ENCODE measurements at regions not wholly inside any gene's neighbourhood (a gene's known extent, or its start where the extent isn't known, plus 50 kb on each side); places are given as distances from the start of the nearest gene placed in this dataset.

- no peaks in the 10 kb centered on the region for H3K27me3 Mint-ChIP-seq
- no peak overlapping the region for H3K27ac Mint-ChIP-seq
- no peaks in the 10 kb centered on the region for H3K4me1 Mint-ChIP-seq
- peaks cover 6 to 17% of the 10 kb centered on the region in 2 donors for H3K9me3 Mint-ChIP-seq
- no peak for ATAC-seq
- DNase-seq = no peak
- no peak overlapping the region for H3K4me3 Mint-ChIP-seq
Measured at GRCh38 chr16:51012396-51012795, 138.7 kb downstream of the SALL1 start.

- peaks cover 7% of the 10 kb centered on the region for H3K27me3 Mint-ChIP-seq
- DNase-seq (no peak), ATAC-seq (no peak)
- H3K4me3 Mint-ChIP-seq = no peak overlapping the region
- H3K27ac Mint-ChIP-seq = no peak overlapping the region
- peaks cover 6 to 24% of the 10 kb centered on the region in 2 donors for H3K9me3 Mint-ChIP-seq
- no peaks in the 10 kb centered on the region for H3K4me1 Mint-ChIP-seq
Measured at GRCh38 chr16:51010817-51011216, 140.3 kb downstream of the SALL1 start.

DNA sequence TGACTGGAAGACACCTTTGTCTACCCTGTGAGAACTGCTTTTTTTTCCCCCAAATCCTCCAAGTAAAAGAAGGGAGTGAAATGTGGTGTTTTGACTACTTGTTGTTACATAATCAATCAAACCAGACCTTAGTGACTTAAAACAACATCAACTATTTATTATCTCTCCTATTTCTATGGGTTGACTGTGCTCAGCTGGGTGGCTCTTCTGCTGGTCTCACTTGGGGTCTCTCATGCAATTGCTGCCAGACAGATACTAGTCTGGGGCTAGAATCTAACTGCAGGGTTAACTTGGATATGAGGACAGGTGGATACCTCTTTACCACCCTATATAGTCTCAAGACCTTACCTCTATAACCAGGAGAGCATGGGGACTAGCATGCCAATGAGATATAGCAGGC is 141.3 kb downstream of the SALL1 start:
- no peak for ATAC-seq
- peaks cover 6 to 24% of the 10 kb centered on the region in 2 donors for H3K9me3 Mint-ChIP-seq
- H3K4me1 Mint-ChIP-seq = no peaks in the 10 kb centered on the region
- peaks cover 16% of the 10 kb centered on the region for H3K27me3 Mint-ChIP-seq
- DNase-seq = no peak
- H3K4me3 Mint-ChIP-seq = no peak overlapping the region
- H3K27ac Mint-ChIP-seq = no peak overlapping the region

DNA sequence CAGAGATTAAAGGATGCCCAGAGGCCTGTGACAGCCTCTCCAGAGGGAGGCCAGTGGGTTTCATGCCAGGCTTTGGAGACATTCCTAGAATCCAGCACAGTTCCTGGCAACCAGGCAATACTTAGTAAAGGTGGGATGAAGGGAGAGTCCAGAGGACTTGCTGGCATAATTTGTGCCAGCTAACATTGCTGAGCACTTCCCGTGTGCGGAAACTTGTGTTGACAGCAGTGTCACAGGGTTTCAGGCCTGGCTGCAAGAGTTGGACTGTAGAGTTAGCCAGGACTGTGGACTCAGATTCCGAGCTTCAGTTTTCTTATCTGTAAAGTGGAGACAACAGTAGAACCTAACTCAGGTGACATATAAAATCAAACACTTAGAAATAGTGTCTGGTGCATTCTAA is 141.7 kb downstream of the SALL1 start:
- DNase-seq = no peak
- peaks cover 16% of the 10 kb centered on the region for H3K27me3 Mint-ChIP-seq
- H3K27ac Mint-ChIP-seq = no peak overlapping the region
- H3K9me3 Mint-ChIP-seq = peaks cover 6 to 24% of the 10 kb centered on the region in 2 donors
- no peak overlapping the region for H3K4me3 Mint-ChIP-seq
- no peaks in the 10 kb centered on the region for H3K4me1 Mint-ChIP-seq
- ATAC-seq = no peak

GRCh38 chr16:51008607-51009006 is 142.5 kb downstream of the SALL1 start:
- no peak for ATAC-seq
- no peaks in the 10 kb centered on the region for H3K4me1 Mint-ChIP-seq
- peaks cover 6 to 24% of the 10 kb centered on the region in 2 donors for H3K9me3 Mint-ChIP-seq
- H3K27ac Mint-ChIP-seq = no peak overlapping the region
- no peak for DNase-seq
- peaks cover 16% of the 10 kb centered on the region for H3K27me3 Mint-ChIP-seq
- no peak overlapping the region for H3K4me3 Mint-ChIP-seq

GRCh38 chr16:51008037-51008436 is 143.0 kb downstream of the SALL1 start:
- DNase-seq (no peak), ATAC-seq (no peak)
- Mint-ChIP-seq H3K9me3 (peaks cover 6 to 24% of the 10 kb centered on the region in 2 donors), H3K27me3 (peaks cover 16% of the 10 kb centered on the region), H3K27ac (no peak overlapping the region), H3K4me1 (no peaks in the 10 kb centered on the region), H3K4me3 (no peak overlapping the region)

GRCh38 chr16:51003850-51004566 is 147.1 kb downstream of the SALL1 start:
- H3K9me3 Mint-ChIP-seq = peaks cover 0 to 12% of the 10 kb centered on the region in 2 donors
- no peak for DNase-seq
- no peak overlapping the region for H3K27ac Mint-ChIP-seq
- ATAC-seq = no peak
- peaks cover 16% of the 10 kb centered on the region for H3K27me3 Mint-ChIP-seq
- no peaks in the 10 kb centered on the region for H3K4me1 Mint-ChIP-seq
- no peak overlapping the region for H3K4me3 Mint-ChIP-seq

- DNase-seq (no peak), ATAC-seq (no peak)
- peaks cover 16% of the 10 kb centered on the region for H3K27me3 Mint-ChIP-seq
- H3K9me3 Mint-ChIP-seq = peaks cover 0 to 12% of the 10 kb centered on the region in 2 donors
- no peak overlapping the region for H3K27ac Mint-ChIP-seq
- H3K4me3 Mint-ChIP-seq = no peak overlapping the region
- no peaks in the 10 kb centered on the region for H3K4me1 Mint-ChIP-seq
Measured at GRCh38 chr16:51002881-51003490, 148.1 kb downstream of the SALL1 start.

GRCh38 chr16:50999181-50999580 is 151.9 kb downstream of the SALL1 start:
- H3K27me3 Mint-ChIP-seq = no peaks in the 10 kb centered on the region
- no peak overlapping the region for H3K27ac Mint-ChIP-seq
- ATAC-seq (no peak), DNase-seq (no peak)
- no peak overlapping the region for H3K4me3 Mint-ChIP-seq
- no peaks in the 10 kb centered on the region for H3K9me3 Mint-ChIP-seq
- no peaks in the 10 kb centered on the region for H3K4me1 Mint-ChIP-seq

DNA sequence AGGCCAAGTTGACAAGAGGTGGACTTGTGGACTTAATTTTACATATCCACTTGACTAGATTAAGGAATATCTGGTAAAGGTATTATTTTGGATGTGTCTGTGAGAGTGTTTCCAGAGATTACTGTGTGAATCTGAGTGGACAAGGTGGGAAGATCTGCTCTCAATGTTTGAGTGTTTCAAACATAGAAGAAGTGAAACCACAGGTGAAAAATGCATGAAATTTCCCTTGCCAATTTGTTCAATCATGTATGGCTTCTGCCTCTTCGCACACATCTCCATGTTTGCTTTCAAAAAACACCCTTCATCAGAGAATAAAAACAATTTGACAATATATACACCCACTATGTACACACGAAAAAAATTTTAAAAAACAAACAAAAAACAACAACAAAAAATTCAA is 152.7 kb downstream of the SALL1 start:
- DNase-seq (no peak), ATAC-seq (no peak)
- Mint-ChIP-seq H3K27ac (no peak overlapping the region), H3K9me3 (no peaks in the 10 kb centered on the region), H3K27me3 (no peaks in the 10 kb centered on the region), H3K4me1 (no peaks in the 10 kb centered on the region), H3K4me3 (no peak overlapping the region)

DNA sequence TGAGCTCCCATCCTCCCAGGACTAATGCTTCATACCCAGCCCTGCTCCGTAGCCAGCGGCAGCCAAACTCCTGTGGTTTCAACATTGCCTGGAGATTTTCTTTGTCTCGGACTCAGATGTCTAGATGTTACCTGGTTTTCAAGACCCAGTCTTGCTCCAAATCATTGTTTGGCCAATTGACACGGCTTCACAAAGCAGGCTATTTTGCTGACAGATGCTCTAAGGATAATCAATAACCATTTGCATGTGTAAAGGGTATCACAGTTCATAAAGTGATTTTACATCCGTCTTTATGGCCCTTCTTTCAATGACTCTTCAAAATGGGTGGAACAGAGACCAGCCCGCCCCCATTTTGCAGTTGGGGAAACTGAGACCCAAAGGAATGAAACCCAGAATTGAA is 153.4 kb downstream of the SALL1 start:
- Mint-ChIP-seq H3K27ac (no peak overlapping the region), H3K9me3 (no peaks in the 10 kb centered on the region), H3K27me3 (no peaks in the 10 kb centered on the region), H3K4me3 (no peak overlapping the region), H3K4me1 (no peaks in the 10 kb centered on the region)
- ATAC-seq (no peak), DNase-seq (no peak)

- Mint-ChIP-seq H3K27ac (no peak overlapping the region), H3K4me3 (no peak overlapping the region), H3K27me3 (no peaks in the 10 kb centered on the region), H3K4me1 (no peaks in the 10 kb centered on the region), H3K9me3 (no peaks in the 10 kb centered on the region)
- ATAC-seq = no peak
- no peak for DNase-seq
Measured at GRCh38 chr16:50996830-50997186, 154.3 kb downstream of the SALL1 start.

- Mint-ChIP-seq H3K9me3 (no peaks in the 10 kb centered on the region), H3K27ac (no peak overlapping the region), H3K4me1 (no peaks in the 10 kb centered on the region), H3K4me3 (no peak overlapping the region), H3K27me3 (no peaks in the 10 kb centered on the region)
- DNase-seq = no peak
- no peak for ATAC-seq
Measured at GRCh38 chr16:50996166-50996829, 154.8 kb downstream of the SALL1 start.

- no peak for ATAC-seq
- no peaks in the 10 kb centered on the region for H3K4me1 Mint-ChIP-seq
- H3K9me3 Mint-ChIP-seq = peaks cover 0 to 3% of the 10 kb centered on the region in 2 donors
Measured at GRCh38 chr16:50994995-50995394, 156.1 kb downstream of the SALL1 start.

DNA sequence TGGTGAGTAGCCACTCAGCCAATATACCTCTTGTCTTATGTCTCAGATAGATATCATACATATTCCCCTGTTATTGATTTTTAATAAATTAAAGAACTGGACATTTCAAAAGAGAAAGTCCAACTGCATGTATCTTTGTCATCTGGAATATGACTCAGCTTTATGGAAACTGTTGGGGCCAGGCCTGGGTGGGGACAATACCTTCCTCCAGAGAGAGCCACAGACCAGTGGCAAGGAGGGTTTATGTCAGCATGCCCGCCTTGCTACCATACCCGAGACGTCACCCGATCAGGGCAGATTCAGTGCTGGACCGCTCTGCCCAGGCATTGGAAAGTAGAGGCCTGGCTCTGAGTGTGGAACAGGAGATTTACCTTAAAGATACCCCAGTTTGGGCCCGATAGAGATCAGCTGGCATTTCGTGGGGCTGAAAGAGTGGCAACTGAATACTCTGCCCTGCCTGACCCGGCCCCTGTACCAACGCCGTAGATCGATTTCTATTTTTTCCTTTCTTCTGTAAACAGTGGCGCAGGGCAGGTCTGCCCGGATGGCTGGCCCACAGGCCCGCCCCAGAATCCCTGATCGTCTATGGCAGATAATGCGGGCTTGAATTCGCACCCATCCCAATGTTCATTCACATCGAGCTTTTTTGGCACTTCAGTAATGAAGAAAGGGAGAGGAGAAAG is 158.6 kb downstream of the SALL1 start:
- no peak overlapping the region for H3K4me3 Mint-ChIP-seq
- H3K9me3 Mint-ChIP-seq = peaks cover 0 to 12% of the 10 kb centered on the region in 2 donors
- no peaks in the 10 kb centered on the region for H3K4me1 Mint-ChIP-seq
- no peak for ATAC-seq
- H3K27me3 Mint-ChIP-seq = no peaks in the 10 kb centered on the region
- no peak for DNase-seq
- H3K27ac Mint-ChIP-seq = peak overlapping the region in 1 of 2 donors; percentile 57

More at GRCh38 chr16:50994995-50995394, 156.1 kb downstream of the SALL1 start:
- H3K4me3 Mint-ChIP-seq = no peak overlapping the region
- H3K27me3 Mint-ChIP-seq = no peaks in the 10 kb centered on the region
- DNase-seq = no peak
- H3K27ac Mint-ChIP-seq = no peak overlapping the region

- no peak overlapping the region for H3K27ac Mint-ChIP-seq
- H3K27me3 Mint-ChIP-seq = no peaks in the 10 kb centered on the region
- H3K4me1 Mint-ChIP-seq = no peaks in the 10 kb centered on the region
- ATAC-seq = no peak
- no peak overlapping the region for H3K4me3 Mint-ChIP-seq
- peaks cover 0 to 13% of the 10 kb centered on the region in 2 donors for H3K9me3 Mint-ChIP-seq
- DNase-seq = no peak
Measured at GRCh38 chr16:50991436-50991835, 159.6 kb downstream of the SALL1 start.

Measured in stimulated activated naive CD8-positive, alpha-beta T cell treated with anti-CD3 and anti-CD28 coated beads, Interleukin-15, amount 100 ng/mL, for 72 hours (primary cell).